ENCODE measurements at regions not wholly inside any gene's neighbourhood (a gene's known extent, or its start where the extent isn't known, plus 50 kb on each side); places are given as distances from the start of the nearest gene placed in this dataset.
A peak's percentile ranks its signal among the peaks of the same experiment; 100 is the strongest.

- Histone ChIP-seq H3K27ac (no peak overlapping the region), H3K9me3 (peaks cover 0 to 42% (median 0%) of the 10 kb centered on the region in 3 donors), H3K4me1 (peaks cover 0 to 29% (median 13%) of the 10 kb centered on the region in 3 donors), H3K4me3 (no peak overlapping the region), H3K27me3 (peaks cover 4% of the 10 kb centered on the region), H3K36me3 (no peaks in the 10 kb centered on the region)
- no peak for ATAC-seq
- WGBS, 2 donors (ENCODE audit: low coverage in 1 of 2) = 90% methylated on average over 2 of the region's 3 CpGs; no CpG with 5 or more reads in 1 of the 2 donors
- TF ChIP-seq POLR2A (IDR thresholded peaks at IDR 0.05) (no peak), POLR2AphosphoS5 (IDR thresholded peaks at IDR 0.05) (no peak), EP300 (IDR thresholded peaks at IDR 0.05) (no peak), CTCF (IDR thresholded peaks at IDR 0.05) (no peak)
Measured at GRCh38 chr2:128469875-128470274, 151.2 kb upstream of the HS6ST1 start.

- no peaks in the 10 kb centered on the region for H3K36me3 ChIP-seq
- no CpG with 5 or more reads among the region's 5 CpGs for WGBS, 2 donors (ENCODE audit: low coverage in 1 of 2)
- H3K4me3 ChIP-seq = peak overlapping the region in 1 of 2 donors; percentile 29
- peak overlapping the region in 2 of 4 donors; percentile 44 to 53 for H3K27ac ChIP-seq
- ATAC-seq = peak; percentile 41
- peaks cover 15% of the 10 kb centered on the region for H3K27me3 ChIP-seq
- TF ChIP-seq POLR2A (IDR thresholded peaks at IDR 0.05) (no peak), POLR2AphosphoS5 (IDR thresholded peaks at IDR 0.05) (no peak), EP300 (IDR thresholded peaks at IDR 0.05) (no peak), CTCF (IDR thresholded peaks at IDR 0.05) (peak in 1 of 4 experiments; percentile 21)
- H3K4me1 ChIP-seq = peaks cover 0 to 21% (median 13%) of the 10 kb centered on the region in 3 donors
- H3K9me3 ChIP-seq = peaks cover 0 to 29% (median 0%) of the 10 kb centered on the region in 3 donors
Measured at GRCh38 chr2:128472789-128473174, 154.1 kb upstream of the HS6ST1 start.

GRCh38 chr2:128473175-128474035 is 154.7 kb upstream of the HS6ST1 start:
- no peak for TF ChIP-seq CTCF (IDR thresholded peaks at IDR 0.05)
- no peak for TF ChIP-seq POLR2AphosphoS5 (IDR thresholded peaks at IDR 0.05)
- TF ChIP-seq EP300 (IDR thresholded peaks at IDR 0.05) = no peak
- no peak for TF ChIP-seq POLR2A (IDR thresholded peaks at IDR 0.05)
- Histone ChIP-seq H3K27me3 (peaks cover 15% of the 10 kb centered on the region), H3K9me3 (peaks cover 0 to 23% (median 0%) of the 10 kb centered on the region in 3 donors), H3K4me1 (peaks cover 0 to 21% (median 13%) of the 10 kb centered on the region in 3 donors), H3K27ac (peak overlapping the region in 2 of 4 donors; percentile 44 to 53), H3K36me3 (no peaks in the 10 kb centered on the region), H3K4me3 (peak overlapping the region in 1 of 2 donors; percentile 29)
- ATAC-seq = peak; percentile 63
- WGBS, 2 donors (ENCODE audit: low coverage in 1 of 2) = 0 to 4% methylated on average over 2 to 13 of the region's 26 CpGs

- no peaks in the 10 kb centered on the region for H3K36me3 ChIP-seq
- 77 to 100% methylated on average over 2 to 4 of the region's 10 CpGs for WGBS, 2 donors (ENCODE audit: low coverage in 1 of 2)
- peaks cover 15% of the 10 kb centered on the region for H3K27me3 ChIP-seq
- no peak overlapping the region for H3K4me3 ChIP-seq
- TF ChIP-seq POLR2AphosphoS5 (IDR thresholded peaks at IDR 0.05) (no peak), CTCF (IDR thresholded peaks at IDR 0.05) (no peak), POLR2A (IDR thresholded peaks at IDR 0.05) (no peak), EP300 (IDR thresholded peaks at IDR 0.05) (no peak)
- peak overlapping the region in 1 of 4 donors; percentile 53 for H3K27ac ChIP-seq
- peaks cover 0 to 21% (median 13%) of the 10 kb centered on the region in 3 donors for H3K4me1 ChIP-seq
- H3K9me3 ChIP-seq = peaks cover 0 to 14% (median 0%) of the 10 kb centered on the region in 3 donors
- ATAC-seq = no peak
Measured at GRCh38 chr2:128474036-128474955, 155.6 kb upstream of the HS6ST1 start.

Measured in gastroesophageal sphincter (tissue), 4 donors.